NK-92 treated with Interleukin-12 subunit alpha and Interleukin-12 subunit beta, amount 100 ng/mL, for 24 hours (cell line): ENCODE measurements at regions not wholly inside any gene's neighbourhood (a gene's known extent, or its start where the extent isn't known, plus 50 kb on each side); places are given as distances from the start of the nearest gene placed in this dataset.

Experiments
- DNase-seq: peaks from one replicate; lab custom pipeline; 2025; lab: John Stamatoyannopoulos, UW

DNA sequence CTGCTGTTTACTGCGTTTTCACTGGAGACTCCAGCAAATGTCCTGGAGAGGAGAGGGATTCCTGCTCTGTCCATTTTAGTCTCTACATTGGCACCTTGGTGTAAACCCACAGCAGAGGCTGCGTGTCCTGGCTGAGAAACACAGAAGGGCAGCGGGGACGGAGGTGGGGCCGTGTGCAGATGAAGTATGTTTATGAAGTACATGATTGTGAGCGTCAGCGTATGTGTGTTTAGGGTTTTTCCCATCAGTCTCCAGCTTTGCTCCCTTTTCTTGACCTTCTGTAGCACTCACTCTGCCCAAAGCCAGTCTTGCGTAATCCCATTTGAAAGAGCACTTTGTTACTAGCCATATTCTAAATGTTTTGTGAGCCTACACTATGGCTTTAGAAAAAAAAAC, 750.7 kb upstream of the SORCS1 start:
- DNase-seq: no peak

DNA sequence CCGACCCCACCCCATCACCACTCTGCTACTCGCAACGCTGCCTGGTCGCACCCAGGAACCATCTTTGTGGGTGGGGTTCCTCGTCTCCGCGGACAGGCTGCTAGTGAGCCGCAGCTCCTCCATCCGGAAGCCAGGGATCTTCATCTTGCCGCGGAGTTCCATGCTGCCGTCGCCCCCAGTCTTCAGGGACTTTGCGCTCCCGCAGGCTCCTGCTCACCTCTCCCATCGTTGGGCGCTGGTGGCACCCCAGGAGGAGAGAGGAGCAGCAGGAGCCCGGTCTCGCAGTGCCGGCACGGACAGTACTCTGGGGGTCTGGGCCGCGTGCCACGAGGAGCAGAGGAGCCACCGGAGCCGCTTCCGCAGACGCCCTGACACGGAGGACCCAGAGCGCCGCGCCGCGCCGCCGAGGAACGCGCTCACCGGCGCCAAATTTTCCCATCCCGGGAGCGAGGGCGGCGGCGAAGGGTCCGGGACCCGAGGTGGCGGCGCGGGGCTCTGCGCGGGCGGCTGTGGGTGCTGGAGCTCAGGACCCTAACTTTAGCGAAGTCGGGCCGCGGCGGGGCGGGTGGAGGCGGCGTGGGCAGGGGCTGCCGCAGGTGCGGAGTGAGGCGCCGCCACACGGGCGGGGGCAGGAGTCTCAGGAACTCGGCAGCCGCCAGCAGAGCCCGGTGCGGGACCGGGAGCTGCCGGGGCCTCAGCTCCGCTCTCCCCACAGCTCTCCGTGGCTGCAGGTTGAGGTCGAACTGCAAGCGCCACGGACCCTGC, 750.1 kb upstream of the SORCS1 start:
- DNase-seq: no peak

DNA sequence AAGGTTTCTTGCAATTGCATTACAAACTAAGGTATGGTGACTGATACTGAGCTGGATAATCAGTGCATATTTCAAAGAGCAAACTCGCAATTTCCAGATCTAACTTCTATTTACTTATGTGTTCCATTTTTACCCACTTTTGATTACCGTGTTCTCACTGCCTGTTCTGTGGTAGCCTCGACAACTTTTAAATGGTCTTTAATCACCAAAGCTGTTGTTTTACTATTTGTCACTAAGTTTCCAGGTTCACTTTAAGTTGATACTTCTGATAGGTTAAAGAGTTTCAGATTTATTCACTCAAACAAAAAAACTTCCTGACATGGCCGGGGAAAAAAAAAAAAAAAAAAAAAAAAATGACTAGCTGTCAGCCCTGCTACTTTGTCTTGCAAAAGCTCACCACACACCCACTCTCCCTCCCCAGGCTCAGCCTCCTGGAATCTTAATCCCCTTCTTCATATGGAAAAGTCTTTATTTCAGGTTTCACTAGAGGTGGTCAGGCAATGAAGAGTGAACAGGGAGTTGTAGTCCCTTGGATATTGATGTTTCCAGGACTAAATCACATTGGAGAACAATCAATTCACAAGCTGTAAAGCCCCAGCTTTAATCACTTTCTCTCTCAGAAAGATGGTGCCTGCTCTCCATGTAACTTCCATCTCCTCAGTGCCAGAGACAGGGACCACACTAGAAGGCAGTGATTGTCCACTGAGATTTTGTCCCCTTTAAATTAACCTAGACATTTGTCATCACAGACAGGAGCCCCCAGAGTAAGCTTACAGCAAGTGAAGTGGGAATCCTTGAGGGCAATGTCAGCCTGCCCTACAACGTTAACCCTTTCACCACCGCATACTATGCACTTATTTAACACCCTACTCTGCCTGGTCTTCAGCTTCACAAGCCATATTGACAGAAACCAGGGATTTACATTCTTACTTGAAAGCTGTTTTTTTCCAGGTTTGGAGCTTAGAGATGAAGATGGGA, 749.1 kb upstream of the SORCS1 start:
- DNase-seq: no peak

DNA sequence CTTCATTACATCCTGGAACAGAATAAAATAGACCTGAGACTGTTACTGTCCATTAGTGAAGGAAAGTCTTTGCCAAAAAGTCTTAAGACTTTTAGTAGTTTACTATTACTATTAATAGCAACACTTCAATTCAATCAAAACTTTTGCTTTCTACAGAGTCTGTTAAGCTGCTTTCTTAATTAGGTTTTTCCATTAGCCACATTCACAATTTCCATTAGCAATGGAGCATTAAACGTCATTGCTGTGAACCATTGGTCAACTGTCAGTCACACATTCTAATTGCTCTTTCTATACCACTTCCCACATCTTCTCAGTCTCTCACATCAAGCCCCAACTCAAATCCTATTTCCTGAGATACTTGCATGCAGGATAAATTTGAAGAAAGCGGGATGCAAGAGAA, 736.6 kb upstream of the SORCS1 start:
- DNase-seq: no peak

DNA sequence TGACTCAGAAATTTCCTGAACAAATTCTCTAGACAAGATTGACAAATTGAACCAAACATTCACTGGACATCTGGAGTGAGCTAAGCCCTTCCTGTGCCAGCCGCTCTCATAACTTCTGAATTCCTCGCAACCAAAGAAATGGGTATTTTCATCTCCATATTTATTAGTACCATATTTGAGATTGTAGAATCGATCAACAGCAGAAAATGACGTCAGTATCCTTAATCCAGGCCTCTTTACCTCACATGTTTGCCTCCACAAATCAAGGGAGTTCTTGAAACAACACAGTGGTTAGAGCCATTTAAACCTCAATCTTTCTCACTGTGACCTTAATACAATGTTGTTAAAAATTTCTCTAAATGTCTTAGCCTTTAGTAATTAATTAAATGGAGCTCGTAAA, 735.6 kb upstream of the SORCS1 start:
- no peak for DNase-seq

DNA sequence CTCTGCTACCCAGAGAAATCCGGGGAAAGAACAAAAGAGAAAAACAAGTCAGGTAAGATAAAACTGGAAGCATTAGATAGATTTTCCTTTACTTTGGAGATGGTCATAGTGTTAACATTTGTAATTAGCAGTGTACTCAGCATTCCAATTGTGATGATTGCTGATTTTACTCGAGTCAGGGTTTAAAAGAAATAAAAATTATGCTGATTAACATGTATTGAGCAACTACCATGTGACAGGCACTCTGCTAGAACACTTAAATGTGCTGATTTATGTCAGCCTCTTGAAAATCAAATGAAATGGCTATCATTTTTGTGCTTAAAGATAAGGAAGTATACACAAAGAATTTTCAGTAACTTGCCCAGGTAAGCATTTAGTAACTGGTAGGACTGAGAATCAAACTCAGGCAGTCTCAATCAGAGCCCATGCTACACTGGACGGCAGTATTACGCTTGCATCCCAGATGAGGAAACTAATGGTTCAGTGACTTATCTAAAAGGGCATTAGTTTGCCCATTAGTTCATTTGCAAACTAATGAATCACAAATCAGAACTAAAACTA, 735.1 kb upstream of the SORCS1 start:
- DNase-seq: no peak

DNA sequence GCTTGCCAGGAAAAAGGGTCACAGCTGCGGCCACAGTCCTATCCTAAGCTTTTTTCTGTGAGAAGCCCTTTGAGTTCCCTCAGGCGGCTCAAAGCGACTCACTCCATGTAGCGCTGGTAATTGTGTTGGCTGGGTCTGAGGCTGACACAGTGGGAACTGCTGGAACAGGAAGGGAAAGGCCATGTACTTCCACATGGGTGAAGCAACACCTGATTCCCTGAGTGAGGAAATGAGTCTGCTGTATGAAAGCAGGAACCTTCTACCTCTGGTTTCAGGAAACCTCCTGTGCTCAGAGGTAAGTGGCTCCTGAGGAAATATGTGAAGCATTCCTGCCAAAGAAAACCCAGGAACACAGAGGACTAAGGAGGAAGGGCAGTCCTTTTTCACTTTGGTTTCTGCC, 734.6 kb upstream of the SORCS1 start:
- DNase-seq: no peak

DNA sequence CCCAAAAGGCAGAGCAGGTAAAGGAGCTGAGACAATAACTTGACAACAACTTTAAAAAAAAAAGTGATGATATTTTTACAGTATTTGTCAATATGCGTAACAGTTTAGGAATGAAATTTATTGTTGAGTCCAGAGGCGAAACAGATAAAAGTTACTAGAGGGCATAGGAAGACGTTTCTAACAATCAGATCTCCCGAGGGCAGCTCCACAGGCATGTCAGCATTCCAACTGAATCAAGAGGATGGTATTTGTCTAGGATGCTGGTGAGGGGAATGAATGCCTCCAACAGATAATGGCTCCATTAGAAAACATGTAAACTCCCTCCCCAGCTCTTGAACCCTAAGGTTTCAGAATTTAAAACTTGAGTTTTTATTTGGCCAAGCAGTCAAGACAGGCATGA, 733.9 kb upstream of the SORCS1 start:
- DNase-seq: no peak

DNA sequence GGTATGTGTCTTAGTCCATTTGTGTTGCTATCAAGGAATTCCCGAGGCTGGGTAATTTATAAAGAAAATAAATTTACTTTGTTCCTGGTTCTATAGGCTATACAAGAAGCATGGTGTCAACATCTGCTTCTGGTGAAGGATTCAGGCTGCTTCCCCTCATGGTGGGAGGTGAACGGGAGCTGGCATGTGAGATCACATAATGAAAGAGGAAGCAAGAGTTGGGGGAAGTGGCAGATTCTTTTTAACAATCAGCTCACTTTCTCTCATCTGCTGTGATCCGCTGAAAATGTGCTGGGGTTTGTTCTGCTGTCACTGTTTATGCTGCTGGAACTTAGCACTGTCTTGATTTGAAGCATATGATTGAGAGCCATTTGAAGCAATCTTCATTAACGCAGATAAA, 730.0 kb upstream of the SORCS1 start:
- DNase-seq: no peak

DNA sequence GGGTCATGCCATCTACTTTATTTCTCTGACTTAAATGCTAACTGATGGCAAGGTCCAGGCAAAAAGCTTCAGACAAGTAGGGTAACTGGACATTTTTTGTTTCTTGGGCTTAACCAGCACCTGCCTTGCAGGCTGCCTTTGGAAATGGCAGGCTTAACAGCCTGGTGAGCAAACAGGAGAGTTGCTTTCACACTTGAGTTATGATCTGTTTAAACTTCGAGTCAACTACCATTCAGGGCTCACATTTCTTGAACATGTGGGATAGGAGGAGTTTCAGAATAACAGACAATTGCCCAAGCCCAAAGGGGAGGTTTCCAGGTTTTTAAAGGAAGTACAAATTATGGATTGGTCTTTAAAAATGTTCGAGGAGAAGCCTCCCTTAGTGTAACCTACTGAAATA, 724.6 kb upstream of the SORCS1 start:
- DNase-seq: no peak

DNA sequence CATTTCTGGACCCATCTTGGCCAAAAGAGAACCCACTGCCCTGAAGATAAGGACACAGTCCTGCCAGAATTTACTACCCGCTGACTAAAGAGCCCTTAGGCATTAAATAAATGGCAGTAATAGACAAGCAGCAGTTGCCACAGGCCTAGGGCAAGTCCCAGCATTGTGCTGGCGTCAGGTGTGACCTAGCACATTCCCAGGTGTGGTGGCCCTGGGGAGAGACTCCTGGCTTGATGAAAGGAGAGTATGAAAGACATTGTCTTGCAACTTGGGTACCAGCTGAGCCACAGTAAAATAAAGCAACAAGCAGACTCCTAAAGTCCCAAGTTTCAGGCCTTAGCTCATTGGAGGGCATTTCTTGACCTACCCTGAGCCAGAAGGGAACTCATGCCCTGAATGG, 715.7 kb upstream of the SORCS1 start:
- DNase-seq: no peak

DNA sequence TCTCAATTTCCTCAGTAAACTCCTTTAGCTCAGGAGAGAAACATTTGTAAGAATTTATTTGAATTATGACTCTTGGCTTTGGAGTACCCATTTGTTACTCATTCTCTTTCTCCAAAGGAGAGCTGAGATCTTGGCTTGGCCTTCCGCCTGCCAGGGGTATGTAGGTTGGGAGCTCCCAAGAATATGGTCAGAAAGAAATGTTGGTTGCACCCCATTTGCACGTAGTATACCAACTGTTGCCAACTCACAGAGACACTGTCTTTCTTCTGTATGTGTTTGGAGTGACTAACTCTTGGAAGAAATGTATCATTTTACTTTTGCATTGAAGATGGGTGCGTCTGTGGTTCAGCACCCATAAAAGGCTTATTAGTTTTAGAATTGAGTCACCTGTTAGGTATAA, 708.5 kb upstream of the SORCS1 start:
- DNase-seq: no peak

DNA sequence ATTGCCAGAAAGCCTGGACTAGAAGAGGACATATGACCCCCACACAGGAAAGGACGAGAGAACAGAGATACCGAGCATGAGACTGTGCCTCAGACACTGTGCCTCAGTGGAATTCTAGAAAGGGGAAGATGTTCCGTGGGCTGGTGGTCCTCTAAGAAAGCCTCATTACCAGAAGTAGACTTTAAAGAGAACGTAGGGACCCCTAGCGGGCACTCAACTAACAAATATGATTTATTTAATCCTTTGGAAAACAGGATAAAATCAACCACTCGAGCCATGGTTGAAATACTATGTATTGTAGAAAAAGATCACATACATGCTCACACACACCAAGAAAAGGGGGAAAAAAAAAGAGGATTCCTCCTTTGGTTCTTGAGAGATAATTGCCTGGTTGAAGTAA, 701.2 kb upstream of the SORCS1 start:
- DNase-seq: no peak

DNA sequence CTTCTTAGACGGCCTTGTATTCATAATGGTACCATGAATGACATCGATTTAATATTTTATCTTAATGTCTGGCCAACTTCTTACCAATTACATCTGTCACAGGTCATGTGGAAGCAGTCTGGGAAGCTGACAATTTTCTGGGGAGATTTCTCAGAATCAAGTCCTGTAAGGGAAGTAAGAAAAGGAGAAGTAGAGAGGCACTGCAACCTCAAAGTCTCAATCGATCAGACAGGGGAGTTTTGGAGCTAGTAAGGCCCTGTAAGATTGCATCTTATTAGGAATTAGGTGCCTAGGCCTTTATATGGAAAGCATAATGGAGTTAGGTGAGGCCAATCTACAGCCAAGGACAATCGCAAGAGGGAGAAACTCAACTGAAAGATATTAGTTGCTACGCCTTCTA, 694.6 kb upstream of the SORCS1 start:
- no peak for DNase-seq

DNA sequence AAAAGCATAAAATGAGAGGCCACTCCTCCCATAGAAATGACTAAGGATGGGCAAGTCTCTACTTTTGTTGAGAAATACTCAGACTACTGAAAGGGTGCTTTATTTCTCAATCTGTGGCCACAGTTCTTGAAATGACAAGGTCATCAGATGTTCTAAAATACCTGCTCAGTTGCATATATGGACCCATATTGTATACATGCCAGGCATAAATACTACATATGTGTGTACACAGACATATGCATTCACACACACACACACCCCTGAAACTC, 691.5 kb upstream of the SORCS1 start:
- no peak for DNase-seq

DNA sequence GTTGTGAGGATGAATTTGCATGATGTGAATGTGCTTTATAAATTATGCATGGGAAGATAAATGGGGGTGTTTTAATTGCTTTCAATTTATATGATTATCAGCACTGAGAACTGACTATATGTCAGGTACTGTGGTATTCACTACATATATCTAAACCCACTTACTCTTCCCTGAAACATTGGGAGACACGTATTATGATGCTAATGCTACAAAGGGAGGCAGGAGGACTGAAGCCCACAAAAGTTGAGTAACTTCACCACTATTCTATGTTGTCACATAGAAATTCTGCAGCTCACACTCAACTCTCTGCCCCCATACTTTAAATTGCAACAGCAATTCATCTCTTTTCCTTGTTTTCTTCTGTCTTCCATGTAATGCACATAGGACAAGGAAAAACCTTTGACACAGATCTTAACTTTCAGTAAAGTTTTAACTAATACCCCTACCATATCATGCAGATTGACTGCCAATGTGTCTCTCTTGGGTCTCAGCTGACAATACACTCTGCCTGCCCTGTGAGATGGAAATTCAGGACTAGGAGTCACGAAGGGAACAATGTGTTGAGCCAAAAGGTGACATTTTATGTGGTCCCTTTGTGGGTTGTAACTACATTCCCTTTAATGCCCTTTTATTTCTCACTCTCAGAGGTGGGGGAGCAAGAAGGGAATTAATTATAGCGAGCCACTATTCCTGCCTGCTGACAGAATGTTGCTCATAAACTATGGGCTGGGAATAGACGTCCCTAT, 691.0 kb upstream of the SORCS1 start:
- no peak for DNase-seq

DNA sequence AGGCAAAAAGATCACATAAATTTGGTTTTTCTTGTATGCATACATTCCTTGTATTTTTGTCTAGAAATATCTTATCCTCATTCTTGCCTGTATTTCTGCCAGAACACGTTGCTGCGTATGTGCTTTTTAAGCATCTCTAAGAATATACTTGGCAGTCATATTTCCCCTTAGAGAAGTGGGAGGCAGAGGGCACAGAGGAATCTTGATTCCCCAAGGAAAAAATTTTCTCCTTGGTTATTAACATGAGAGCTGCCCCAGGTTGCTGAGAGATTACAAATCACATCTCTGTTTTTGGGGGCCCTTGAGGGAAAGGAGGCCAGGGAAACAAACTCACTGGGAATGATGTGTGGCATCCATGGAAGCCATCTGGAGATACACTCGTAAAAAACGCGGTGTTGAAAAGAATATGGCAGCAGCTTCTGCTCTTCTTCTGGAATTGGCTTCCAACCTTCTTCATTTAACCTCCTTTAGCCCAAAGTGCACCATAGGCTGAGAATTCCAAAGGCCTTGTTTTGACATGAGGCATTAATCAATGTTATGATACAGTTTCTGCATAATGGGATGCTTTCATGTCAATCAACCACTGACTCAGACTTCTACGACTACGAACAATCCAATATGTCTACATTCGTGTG, 684.3 kb upstream of the SORCS1 start:
- no peak for DNase-seq

DNA sequence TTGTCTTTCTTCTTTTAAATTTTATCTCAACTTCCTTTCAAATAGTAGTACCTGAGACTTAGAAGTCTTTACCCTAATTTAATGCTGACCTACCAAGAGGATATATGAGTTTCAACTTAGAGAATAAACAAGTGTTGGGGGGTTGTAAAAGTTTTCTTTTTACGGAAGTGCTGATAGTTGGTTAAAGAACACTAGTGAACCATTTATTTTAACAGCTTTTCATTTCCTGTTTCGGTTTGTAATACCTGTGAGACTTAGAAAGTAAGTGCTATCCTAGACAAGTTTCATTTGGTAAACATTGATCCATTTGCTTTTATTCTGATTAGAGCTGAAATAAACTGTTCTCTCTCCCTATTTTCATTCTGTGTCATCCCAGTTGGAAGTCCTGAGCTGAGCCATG, 683.1 kb upstream of the SORCS1 start:
- DNase-seq: no peak

DNA sequence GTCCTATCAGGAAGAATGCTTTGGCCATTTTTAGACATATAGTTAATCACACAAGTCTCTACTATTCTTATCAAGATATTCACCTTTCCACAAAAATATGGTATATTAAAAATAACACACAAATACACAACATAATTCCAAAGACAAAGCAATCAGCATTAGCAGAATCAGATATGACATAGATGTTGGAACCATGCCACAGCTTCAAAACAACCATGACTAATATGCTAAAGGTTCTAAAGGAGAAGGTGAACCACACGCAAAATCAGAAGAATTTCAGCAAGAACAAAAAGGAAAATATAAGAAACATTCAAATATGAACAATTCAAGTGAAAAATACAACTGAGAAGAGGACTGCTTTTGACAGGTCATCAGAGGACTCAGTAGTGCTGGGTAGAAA, 670.2 kb upstream of the SORCS1 start:
- DNase-seq: no peak

DNA sequence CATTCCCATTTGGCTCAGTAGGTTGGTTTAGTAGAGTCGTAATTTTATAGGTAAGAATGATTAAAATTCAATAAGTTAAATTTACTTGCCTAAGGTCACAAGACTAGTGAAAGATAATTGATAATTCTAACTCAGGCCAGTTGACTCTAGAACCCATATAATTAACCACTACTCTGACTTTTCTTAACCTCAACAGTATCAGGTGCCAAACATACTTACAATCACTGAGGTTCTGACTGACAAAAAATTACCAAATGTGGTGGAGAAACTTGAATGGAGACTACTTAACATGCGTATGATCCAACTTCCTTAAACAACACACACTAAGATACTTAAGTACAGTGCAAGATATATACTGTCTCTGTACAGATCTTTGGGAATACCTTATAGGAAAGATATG, 667.3 kb upstream of the SORCS1 start:
- no peak for DNase-seq

DNA sequence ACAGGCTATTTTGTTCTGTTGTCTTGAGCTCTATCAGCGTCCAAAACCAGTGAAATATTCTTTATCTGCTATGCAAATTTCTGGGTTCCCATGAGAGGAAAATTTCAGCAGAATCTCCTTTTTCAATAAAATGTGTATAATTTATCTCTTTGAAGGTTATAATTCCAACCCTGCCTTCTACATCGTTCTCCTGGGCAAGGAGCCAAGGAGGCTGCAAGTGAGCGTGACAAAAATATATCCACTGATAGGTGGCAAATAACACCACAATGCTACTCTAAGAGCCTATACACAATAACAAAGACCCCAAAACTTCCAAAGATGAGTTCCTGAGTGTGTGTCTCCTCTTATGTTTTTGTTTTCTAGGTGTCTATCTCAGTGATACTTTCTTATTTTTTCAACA, 664.7 kb upstream of the SORCS1 start:
- DNase-seq: no peak

DNA sequence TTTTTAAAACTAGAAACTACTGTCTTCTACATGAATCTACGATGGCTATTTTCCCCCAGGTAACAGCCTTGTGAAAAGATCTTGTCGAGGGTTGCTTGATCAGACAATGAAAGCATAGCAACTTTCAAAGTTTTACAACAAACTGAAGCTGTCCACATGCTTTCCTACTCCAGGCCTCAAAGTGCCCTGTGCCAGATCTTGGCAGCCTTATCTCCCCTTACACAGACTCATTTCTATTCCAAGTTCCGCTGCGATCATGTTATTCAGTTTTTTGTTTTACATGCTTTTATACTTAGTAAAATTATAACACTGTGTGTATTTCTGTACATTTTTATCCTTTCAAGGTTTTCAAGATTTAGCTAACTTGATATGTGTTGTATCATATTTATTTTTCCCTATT, 661.7 kb upstream of the SORCS1 start:
- no peak for DNase-seq
